NCI-H524 treated with DMSO at 0.1 percent for 48 hours (cell line): ENCODE measurements at regions not wholly inside any gene's neighbourhood (a gene's known extent, or its start where the extent isn't known, plus 50 kb on each side); places are given as distances from the start of the nearest gene placed in this dataset.
"Not testable (repeated sequence)": the region's sequence is repeated elsewhere in the genome, so short reads cannot be mapped to it uniquely, and the experiment has no call there.

ENCODE experiments used
- DNase-seq: peaks from one replicate; lab custom pipeline; 2025; lab: John Stamatoyannopoulos, UW

GRCh38 chr1:219058891-219059820, 114.5 kb upstream of the LYPLAL1 start:
- DNase-seq, result no peak

DNA sequence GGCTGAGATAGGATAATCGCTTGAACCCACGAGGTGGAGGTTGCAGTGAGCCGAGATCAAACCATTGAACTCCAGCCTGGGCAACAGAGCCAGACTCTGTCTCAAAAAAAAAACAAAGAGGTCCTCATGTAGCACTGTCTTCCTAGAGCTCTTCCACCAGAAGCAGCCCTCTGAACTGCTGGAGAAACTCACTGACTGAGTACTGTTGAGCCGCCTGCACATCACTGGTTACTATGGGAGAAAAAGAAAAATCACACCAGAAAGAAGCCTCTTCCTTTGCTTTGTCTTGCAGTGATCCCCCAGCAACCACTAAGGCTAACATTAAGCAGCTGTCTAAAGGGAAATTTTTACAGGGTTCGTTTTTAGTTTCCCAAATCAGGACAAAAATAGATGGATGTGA, 112.9 kb upstream of the LYPLAL1 start:
- no peak for DNase-seq

GRCh38 chr1:219062161-219062560, 111.5 kb upstream of the LYPLAL1 start:
- DNase-seq, result no peak

DNA sequence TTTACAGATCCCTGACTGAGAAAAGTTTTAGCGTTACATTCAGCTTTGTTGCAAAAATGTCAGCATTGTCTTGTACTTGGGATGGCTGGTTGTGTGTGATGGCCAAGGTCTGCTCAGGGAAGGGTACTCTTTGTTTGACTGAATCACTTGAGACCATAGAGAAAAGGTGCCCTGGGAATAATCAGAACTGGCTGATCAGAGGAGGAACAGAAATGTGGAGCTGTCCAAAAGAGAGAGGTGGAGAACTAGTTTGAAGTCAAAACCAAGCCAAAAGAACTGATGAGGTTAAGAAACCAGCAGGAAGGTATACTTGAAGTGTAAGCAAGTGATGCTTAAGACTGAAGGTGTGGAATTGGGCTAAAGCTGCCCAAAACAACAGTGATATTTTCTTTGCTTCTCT, 107.6 kb upstream of the LYPLAL1 start:
- no peak for DNase-seq

- no peak for DNase-seq
Observed at GRCh38 chr1:219066631-219067349, 106.9 kb upstream of the LYPLAL1 start.

DNA sequence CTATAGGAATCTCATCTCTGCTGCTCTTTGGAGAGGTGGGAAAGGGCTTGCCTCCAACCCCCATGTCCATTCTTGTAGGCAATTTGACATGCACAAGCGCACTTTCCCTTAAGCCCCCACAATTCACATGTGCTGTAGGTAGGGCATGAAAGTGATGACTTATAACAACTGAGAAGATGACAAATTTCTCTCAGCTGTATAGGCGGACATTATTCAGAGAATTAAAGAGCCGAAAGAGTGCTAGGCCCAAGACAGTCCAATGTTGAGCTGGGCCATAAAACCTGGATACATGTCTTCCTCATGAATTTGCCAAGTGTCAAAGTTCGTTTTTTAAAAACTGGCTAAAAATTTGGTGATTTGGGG, 106.3 kb upstream of the LYPLAL1 start:
- DNase-seq, result no peak

- not testable (repeated sequence) for DNase-seq
Observed at GRCh38 chr1:219070395-219070794, 103.3 kb upstream of the LYPLAL1 start.

DNA sequence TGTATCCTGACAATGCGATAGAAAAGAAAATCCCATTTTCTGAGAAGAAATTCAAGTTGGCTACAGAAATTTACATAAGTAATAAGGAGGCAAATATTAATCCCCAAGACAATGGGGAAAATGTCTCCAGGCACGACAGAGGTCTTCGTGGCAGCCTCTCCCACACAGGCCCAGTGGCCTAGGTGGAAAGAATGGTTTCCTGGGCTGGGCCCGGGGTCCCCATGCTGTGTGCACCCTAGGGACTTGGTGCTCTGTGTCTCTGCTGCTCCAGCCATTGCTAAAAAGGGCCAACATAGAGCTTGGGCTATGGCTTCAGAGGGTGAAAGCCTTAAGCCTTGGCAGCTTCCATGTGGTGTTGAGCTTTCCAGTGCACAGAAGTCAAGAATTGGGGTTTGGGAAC, 102.5 kb upstream of the LYPLAL1 start:
- DNase-seq, result no peak

GRCh38 chr1:219072329-219072728, 101.3 kb upstream of the LYPLAL1 start:
- no peak for DNase-seq

GRCh38 chr1:219074084-219074728, 99.5 kb upstream of the LYPLAL1 start:
- DNase-seq, result no peak

GRCh38 chr1:219075121-219075879, 98.4 kb upstream of the LYPLAL1 start:
- DNase-seq, result no peak

DNA sequence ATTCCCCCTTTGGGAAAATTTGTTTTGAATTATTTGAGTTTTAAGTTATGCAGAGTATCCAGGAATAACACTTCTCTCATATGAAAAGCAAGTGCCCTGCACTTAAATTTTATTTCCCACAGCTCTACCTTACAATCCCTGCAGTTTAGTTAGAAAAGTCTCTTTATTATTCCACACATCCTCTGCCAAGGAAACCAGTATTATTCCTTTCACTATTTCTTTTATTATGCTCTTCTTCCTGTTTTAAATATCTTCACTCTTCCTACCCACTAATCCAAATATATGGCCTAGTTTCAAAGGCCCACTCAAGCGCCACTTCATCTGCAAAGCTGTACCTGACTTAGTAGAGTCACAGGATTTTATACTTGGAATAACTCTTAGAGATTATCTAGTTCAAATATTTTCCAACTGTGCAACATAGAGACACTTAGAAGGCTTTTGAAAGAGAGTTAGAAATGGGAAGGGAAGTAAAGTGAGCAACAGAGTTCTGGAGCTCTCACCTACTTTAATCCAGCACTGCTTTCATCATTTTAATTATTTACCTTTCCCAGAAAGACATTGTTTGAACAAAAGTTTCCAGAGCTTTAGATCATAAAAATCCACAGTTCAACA, 97.2 kb upstream of the LYPLAL1 start:
- DNase-seq, result no peak

DNA sequence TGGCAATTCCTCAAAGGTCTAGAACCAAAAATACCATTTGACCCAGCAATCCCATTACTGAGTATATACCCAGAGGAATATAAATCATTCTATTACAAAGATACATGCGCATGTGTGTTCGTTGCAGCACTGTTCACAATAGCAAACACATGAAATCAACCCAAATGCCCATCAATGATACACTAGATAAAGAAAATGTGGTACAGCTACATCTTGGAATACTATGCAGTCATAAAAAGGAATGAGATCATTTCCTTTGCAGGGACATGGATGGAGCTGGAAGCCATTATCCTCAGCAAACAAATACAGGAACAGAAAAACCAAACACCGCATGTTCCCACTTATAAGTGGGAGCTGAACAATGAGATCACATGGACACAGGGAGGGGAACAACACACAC, 95.9 kb upstream of the LYPLAL1 start:
- DNase-seq, result not testable (repeated sequence)

DNA sequence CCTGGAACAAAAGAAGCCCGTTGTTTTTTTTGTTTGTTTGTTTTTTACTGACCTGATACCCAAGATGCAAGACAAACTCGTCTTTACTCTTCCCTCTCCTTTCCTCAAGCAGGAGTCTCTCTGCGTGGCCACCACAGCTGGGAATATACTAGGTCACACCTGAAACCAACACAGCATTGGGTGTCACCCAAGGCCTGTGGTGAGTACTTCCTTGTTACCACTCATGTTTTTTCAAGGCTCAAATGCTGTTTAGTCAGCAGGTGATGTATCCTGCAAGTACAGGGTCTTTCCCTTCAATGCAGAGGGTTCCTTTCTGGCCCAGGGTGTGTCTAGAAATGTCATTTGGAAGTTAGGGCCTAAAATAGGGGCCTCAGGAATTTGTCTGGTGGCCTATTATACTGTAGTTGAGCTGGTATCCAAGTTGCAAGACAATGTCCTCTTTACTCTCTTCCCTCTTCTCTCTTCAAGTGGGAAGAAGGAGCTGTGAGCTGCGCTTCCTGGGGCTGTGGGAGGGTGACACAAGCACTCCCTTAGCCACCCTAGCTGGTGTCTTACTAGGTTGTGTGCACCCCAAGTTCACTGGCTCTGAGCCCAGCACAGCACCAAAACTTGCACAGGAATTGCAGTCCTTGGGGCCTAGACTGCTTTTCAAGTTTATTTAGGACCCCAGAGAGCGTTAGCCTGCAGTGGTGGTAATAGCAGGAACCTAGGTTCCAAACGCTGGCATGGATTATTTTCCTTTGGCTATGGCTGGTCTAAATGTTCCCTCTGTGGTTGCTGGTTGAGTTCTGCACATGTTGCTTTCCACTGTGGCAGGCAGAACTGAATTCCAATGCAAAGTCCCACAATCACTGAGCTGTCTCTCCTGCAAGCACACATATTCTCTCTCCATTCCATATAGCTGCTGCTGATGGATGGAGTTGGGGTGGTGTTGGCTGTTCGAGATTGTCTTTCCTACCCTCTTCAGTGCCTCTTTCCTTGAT, 91.4 kb upstream of the LYPLAL1 start:
- DNase-seq, result no peak

GRCh38 chr1:219083631-219084030, 90.0 kb upstream of the LYPLAL1 start:
- DNase-seq, result no peak

GRCh38 chr1:219085082-219085481, 88.6 kb upstream of the LYPLAL1 start:
- no peak for DNase-seq

DNA sequence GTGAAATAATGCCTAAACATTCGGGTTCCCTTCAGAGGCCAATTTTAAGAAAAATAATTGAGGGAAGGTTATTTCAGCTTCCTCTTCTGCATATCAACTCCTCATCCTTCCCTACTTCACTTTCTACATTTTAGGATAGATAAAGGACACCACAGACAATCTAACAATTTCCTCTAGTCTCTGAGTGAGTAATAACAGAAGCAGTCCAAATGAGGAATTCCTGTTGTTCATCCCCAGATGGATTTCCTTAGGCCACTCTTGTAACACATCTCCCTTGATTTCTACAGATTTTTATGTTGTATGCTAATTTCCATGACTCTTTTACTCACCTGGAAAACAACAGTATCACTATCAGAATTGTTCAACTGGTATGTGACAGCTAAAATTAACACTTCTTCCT, 87.7 kb upstream of the LYPLAL1 start:
- no peak for DNase-seq

DNA sequence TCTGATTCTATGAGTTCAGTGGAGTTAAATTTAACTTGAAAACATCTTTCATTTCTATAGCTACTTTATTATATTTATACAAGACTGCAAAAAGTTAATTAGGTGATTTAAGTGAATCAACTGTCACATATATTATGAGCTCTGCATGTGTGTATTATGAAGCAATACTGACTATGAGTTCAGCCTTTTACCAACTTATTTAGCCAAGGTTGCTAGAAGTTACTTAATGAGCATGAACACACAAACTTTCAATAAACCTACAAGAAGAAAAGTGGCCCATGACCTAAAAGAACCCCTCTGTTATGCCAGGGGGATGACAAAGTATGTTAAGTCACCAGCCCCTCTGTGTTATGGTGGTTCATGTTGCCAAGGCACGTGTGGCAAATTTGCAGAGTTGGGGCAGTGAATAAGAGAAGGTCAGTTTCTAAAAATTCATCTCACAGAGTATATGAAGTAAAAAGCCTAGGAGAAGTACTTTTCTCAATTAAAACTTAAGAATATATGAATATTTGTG, 86.7 kb upstream of the LYPLAL1 start:
- DNase-seq, result no peak

- DNase-seq, result no peak
Observed at GRCh38 chr1:219088778-219089557, 84.7 kb upstream of the LYPLAL1 start.
